ENCODE measurements at regions not wholly inside any gene's neighbourhood (a gene's known extent, or its start where the extent isn't known, plus 50 kb on each side); places are given as distances from the start of the nearest gene placed in this dataset.

DNA sequence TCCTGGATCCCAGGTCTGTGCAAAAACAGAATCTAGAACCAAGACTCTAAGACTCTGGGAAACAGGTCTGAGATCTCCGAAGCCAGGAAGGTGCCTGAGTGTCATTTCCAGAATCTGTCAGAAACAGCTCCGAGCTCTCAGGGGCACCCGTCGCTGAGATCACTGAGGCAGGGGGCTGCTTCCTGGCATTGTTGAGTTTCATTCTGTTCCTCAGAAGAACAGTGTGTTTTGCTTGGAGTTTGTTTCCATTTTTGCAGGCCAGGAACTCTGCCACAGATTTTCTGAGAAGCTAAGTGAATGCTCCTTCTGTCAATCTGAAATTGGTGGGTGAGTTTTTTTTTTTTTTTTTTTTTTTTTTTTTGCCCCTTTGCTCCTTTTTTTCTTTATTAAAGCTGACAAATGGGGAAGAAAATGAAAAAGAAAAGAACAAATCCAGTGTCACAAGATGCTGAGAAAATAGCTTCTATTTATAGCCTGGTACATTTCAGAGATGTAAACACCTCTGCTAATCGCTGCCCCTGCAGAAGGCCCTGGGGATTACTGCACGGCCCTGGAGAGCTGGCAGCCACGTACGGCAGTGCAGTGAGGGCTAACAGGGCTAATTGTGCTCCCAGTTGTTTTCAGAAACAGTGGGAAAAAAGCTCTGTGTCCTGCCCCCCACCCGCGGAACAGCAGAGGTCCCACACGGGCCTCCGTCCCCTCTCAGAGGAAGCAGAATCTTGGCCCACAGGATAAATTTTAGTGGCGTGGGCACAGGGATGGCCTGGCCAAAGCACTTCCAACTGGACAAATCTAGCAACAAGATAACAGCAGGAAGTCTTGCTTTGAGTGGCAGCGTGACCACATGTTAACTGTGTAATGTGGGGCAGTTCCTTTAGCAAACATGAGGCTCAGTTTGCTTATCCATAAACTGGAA, 237.6 kb upstream of the IRS2 start:
- Histone ChIP-seq H3K4me1 (peaks cover 0 to 3% of the 10 kb centered on the region in 2 donors), H3K36me3 (no peaks in the 10 kb centered on the region), H3K27me3 (no peaks in the 10 kb centered on the region), H3K27ac (peak overlapping the region; percentile 51 to 63), H3K4me3 (no peak overlapping the region), H3K9me3 (no peaks in the 10 kb centered on the region)
- no peak for TF ChIP-seq POLR2A (IDR thresholded peaks at IDR 0.05)
- TF ChIP-seq, protein P1, sequence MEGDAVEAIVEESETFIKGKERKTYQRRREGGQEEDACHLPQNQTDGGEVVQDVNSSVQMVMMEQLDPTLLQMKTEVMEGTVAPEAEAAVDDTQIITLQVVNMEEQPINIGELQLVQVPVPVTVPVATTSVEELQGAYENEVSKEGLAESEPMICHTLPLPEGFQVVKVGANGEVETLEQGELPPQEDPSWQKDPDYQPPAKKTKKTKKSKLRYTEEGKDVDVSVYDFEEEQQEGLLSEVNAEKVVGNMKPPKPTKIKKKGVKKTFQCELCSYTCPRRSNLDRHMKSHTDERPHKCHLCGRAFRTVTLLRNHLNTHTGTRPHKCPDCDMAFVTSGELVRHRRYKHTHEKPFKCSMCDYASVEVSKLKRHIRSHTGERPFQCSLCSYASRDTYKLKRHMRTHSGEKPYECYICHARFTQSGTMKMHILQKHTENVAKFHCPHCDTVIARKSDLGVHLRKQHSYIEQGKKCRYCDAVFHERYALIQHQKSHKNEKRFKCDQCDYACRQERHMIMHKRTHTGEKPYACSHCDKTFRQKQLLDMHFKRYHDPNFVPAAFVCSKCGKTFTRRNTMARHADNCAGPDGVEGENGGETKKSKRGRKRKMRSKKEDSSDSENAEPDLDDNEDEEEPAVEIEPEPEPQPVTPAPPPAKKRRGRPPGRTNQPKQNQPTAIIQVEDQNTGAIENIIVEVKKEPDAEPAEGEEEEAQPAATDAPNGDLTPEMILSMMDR (IDR thresholded peaks at IDR 0.05): no peak
- DNase-seq: peak in 1 of 2 donors; percentile 35
- intact Hi-C loops (cut with DNase I; ENCODE audit: low total_unique reads): no loop called here

DNA sequence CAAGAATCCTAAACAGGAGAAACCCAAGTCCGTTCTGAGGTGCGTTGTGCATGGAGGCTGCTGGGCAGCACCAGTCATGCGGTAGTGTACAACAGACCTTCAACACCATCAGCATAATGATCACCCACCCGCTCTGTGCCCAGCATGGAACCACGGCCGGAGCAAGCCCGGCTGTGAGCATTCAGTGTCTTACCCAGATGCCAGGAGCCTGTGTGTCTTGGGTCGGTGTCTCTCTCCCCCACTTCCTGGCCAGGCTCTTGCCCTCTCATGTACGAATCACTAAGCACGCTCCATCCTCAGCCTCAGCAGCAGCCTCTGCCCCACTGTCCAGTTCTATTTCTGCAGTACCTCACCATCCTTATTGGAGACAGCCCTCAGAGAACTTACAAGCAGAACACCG, 231.6 kb upstream of the IRS2 start:
- no peaks in the 10 kb centered on the region for H3K4me1 ChIP-seq
- H3K36me3 ChIP-seq: no peaks in the 10 kb centered on the region
- H3K9me3 ChIP-seq: no peaks in the 10 kb centered on the region
- TF ChIP-seq POLR2A (IDR thresholded peaks at IDR 0.05): no peak
- TF ChIP-seq, protein P1 (IDR thresholded peaks at IDR 0.05): no peak
- intact Hi-C loops (cut with DNase I; ENCODE audit: low total_unique reads): no loop called here
- H3K27me3 ChIP-seq: no peaks in the 10 kb centered on the region
- H3K27ac ChIP-seq: no peak overlapping the region
- no peak overlapping the region for H3K4me3 ChIP-seq
- DNase-seq: no peak

DNA sequence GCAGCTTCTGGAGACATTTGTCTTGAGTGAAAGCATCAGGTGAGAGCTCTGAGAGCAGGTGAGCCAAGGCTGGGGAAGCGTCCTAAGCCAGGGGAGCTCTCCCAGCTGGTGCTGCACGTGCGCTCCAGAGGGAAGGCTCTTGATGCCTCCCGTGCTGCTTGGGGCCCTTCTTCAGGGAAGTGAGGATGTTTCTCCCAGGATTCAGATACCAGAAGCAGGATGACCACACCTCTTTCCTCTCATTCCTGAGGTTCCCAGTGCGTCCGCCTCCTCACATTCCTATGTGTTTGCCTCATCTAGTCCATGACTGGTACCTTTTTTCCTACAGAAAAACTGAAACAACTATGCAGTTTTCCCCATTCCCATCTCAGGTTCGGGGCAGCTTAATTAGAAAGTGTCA, 231.0 kb upstream of the IRS2 start:
- Histone ChIP-seq H3K27ac (no peak overlapping the region), H3K27me3 (no peaks in the 10 kb centered on the region), H3K36me3 (no peaks in the 10 kb centered on the region), H3K4me1 (no peaks in the 10 kb centered on the region), H3K9me3 (no peaks in the 10 kb centered on the region), H3K4me3 (no peak overlapping the region)
- intact Hi-C loops (cut with DNase I; ENCODE audit: low total_unique reads): no loop called here
- no peak for TF ChIP-seq POLR2A (IDR thresholded peaks at IDR 0.05)
- TF ChIP-seq, protein P1 (IDR thresholded peaks at IDR 0.05): no peak
- no peak for DNase-seq

DNA sequence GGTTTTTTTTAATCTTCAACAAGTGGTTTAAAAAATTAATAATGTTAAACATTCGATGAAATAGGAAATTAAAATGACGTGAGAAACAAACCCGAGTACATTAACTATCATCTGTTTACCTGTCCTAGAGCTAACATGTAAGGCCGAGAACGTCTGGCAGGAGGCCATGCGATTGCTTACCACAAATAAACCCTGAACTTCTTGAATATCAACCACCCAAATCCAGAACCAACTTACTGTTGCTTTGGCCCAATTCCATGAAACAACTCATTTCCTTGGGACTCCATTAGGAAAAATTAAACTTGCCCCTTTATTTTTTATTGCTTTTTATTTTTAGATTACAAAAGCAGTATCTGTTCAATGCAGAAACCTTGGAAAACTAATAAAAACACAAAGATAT, 228.9 kb upstream of the IRS2 start:
- TF ChIP-seq, protein P1 (IDR thresholded peaks at IDR 0.05): no peak
- TF ChIP-seq POLR2A (IDR thresholded peaks at IDR 0.05): no peak
- intact Hi-C loops (cut with DNase I; ENCODE audit: low total_unique reads): no loop called here
- Histone ChIP-seq H3K27ac (no peak overlapping the region), H3K9me3 (no peaks in the 10 kb centered on the region), H3K4me1 (no peaks in the 10 kb centered on the region), H3K4me3 (no peak overlapping the region), H3K36me3 (no peaks in the 10 kb centered on the region), H3K27me3 (no peaks in the 10 kb centered on the region)
- no peak for DNase-seq

DNA sequence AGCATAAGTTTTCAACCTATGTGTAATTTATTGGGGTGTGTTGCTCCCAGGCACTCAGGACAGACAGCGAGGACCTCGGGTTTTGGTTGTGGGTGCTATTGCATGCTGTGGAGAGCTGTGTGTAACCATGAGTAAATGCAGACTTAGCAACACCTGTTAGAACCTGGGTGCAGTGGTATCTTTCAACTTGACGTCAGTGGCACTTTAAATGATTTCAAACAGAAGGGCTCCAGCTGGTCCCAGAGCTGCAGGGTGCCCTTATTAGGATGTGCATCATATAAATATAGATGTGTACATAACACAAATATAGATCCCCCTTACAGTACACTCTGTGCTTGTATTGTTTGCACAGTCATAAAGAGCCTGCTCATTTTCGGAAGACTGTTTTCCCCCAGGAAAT, 228.3 kb upstream of the IRS2 start:
- intact Hi-C loops (cut with DNase I; ENCODE audit: low total_unique reads): no loop called here
- H3K27ac ChIP-seq: no peak overlapping the region
- DNase-seq: no peak
- H3K36me3 ChIP-seq: no peaks in the 10 kb centered on the region
- H3K4me3 ChIP-seq: no peak overlapping the region
- no peaks in the 10 kb centered on the region for H3K4me1 ChIP-seq
- H3K9me3 ChIP-seq: no peaks in the 10 kb centered on the region
- TF ChIP-seq POLR2A (IDR thresholded peaks at IDR 0.05): no peak
- TF ChIP-seq, protein P1 (IDR thresholded peaks at IDR 0.05): no peak
- H3K27me3 ChIP-seq: no peaks in the 10 kb centered on the region

All from uterus (tissue), 3 donors.